ENCODE measurements at regions not wholly inside any gene's neighbourhood (a gene's known extent, or its start where the extent isn't known, plus 50 kb on each side); places are given as distances from the start of the nearest gene placed in this dataset.

DNA sequence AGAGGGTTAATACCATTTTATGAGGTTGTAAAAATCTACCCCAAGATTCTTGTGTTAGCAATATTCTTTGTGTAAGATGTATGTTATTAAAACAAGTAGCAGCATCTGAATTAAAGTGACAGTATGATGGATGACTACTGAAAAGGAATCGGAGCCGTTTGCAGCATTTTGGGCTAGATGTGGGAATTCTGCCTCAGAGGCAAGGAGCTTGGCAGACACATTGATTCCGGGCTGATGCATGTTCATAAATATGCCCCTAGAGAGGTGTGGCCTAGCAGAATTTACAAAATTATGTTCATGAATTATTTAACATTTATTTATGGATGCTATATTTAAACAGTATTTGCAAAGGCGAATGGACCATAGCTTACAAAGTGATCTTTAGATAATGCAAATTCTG, 389.0 kb upstream of the ETAA1 start:
- TF ChIP-seq POLR2A (IDR thresholded peaks at IDR 0.05; ENCODE audit: low read depth) (no peak), EP300 (IDR thresholded peaks at IDR 0.05) (no peak), POLR2AphosphoS5 (IDR thresholded peaks at IDR 0.05) (no peak)
- TF ChIP-seq, protein P1, sequence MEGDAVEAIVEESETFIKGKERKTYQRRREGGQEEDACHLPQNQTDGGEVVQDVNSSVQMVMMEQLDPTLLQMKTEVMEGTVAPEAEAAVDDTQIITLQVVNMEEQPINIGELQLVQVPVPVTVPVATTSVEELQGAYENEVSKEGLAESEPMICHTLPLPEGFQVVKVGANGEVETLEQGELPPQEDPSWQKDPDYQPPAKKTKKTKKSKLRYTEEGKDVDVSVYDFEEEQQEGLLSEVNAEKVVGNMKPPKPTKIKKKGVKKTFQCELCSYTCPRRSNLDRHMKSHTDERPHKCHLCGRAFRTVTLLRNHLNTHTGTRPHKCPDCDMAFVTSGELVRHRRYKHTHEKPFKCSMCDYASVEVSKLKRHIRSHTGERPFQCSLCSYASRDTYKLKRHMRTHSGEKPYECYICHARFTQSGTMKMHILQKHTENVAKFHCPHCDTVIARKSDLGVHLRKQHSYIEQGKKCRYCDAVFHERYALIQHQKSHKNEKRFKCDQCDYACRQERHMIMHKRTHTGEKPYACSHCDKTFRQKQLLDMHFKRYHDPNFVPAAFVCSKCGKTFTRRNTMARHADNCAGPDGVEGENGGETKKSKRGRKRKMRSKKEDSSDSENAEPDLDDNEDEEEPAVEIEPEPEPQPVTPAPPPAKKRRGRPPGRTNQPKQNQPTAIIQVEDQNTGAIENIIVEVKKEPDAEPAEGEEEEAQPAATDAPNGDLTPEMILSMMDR (IDR thresholded peaks at IDR 0.05): no peak
- no peaks in the 10 kb centered on the region for H3K27me3 ChIP-seq
- H3K4me3 ChIP-seq: no peak overlapping the region
- intact Hi-C loops (cut with DNase I): no loop called here
- no peaks in the 10 kb centered on the region for H3K9me3 ChIP-seq
- 51% methylated on average over 4 of the region's 4 CpGs for WGBS
- no peak for DNase-seq (ENCODE audit: extremely low spot score)
- H3K4me1 ChIP-seq: no peaks in the 10 kb centered on the region
- no peaks in the 10 kb centered on the region for H3K36me3 ChIP-seq
- no peak overlapping the region for H3K27ac ChIP-seq (replicated peaks in 1 of 4)

DNA sequence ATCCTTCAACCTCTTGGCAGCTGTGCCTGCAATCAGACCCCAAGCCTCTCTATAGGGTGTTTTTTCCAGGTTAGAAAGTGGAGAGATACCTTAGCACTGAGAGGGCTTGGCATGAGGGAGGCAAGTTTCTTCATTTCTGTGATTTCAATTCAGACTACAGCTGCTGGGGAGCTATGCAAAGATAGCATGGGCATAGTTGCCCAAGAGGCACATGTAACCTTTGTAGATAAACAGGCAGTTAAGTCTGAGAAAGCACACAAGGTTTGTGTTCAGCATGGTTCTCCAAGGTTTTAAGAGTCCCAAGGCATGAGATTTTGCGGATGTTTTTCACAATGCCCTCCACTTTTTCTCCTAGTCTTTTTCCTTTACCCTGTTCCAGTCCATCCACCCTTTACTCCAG, 385.0 kb upstream of the ETAA1 start:
- 96% methylated on average over 1 of the region's 1 CpG for WGBS
- intact Hi-C loops (cut with DNase I): no loop called here
- DNase-seq (ENCODE audit: extremely low spot score): no peak

DNA sequence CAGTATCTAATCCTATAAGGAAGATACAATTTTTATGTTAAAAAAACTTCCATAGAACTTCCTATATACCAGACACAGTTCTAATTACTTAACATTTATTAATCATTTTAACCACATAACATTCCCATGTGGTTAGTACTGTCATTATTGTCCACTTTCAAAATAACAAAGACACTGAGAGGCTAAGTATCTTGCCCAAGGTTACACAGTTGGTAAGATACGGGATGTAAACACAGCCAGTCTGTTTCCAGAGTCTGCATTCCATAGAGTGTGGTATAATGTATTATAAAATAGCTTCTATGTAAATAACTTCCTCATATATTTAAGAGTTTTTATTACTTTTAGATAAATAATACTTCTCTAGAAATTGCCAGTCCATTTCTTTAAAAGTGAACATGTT, 383.3 kb upstream of the ETAA1 start:
- DNase-seq (ENCODE audit: extremely low spot score): no peak
- no peaks in the 10 kb centered on the region for H3K27me3 ChIP-seq
- H3K4me3 ChIP-seq: no peak overlapping the region
- TF ChIP-seq POLR2A (IDR thresholded peaks at IDR 0.05; ENCODE audit: low read depth): no peak
- TF ChIP-seq, protein P1 (IDR thresholded peaks at IDR 0.05): no peak
- intact Hi-C loops (cut with DNase I): no loop called here
- 29% methylated on average over 1 of the region's 1 CpG for WGBS
- no peak overlapping the region for H3K27ac ChIP-seq (replicated peaks in 1 of 4)
- H3K9me3 ChIP-seq: no peaks in the 10 kb centered on the region
- no peaks in the 10 kb centered on the region for H3K36me3 ChIP-seq
- no peaks in the 10 kb centered on the region for H3K4me1 ChIP-seq

More for the DNA sequence above, 385.0 kb upstream of the ETAA1 start:
- no peaks in the 10 kb centered on the region for H3K36me3 ChIP-seq
- H3K9me3 ChIP-seq: no peaks in the 10 kb centered on the region
- H3K4me3 ChIP-seq: no peak overlapping the region
- no peaks in the 10 kb centered on the region for H3K4me1 ChIP-seq
- H3K27me3 ChIP-seq: no peaks in the 10 kb centered on the region
- TF ChIP-seq EP300 (IDR thresholded peaks at IDR 0.05): no peak
- TF ChIP-seq POLR2A (IDR thresholded peaks at IDR 0.05; ENCODE audit: low read depth): no peak
- no peak for TF ChIP-seq POLR2AphosphoS5 (IDR thresholded peaks at IDR 0.05)
- TF ChIP-seq, protein P1 (IDR thresholded peaks at IDR 0.05): no peak
- no peak overlapping the region for H3K27ac ChIP-seq (replicated peaks in 1 of 4)

DNA sequence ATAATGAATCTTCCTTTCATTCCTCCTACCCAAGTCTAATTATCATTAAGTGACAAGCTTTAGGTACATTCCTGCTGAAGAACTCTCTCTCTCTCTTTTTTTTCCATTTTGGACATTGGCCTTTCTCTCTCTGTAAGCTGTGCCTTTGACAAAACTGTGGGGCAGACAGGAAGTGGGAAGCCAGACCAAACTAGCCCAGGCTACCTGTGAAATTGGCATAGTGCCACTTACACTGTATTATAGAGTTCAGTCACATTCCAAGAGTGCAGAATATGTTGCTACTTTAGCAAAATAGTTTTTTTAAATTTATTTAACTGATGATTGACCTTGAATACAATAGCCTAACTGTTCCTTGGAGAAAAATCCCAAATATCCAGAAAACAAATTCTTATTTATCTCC, 381.5 kb upstream of the ETAA1 start:
- intact Hi-C loops (cut with DNase I): no loop called here
- Histone ChIP-seq H3K9me3 (no peaks in the 10 kb centered on the region), H3K4me1 (no peaks in the 10 kb centered on the region), H3K4me3 (no peak overlapping the region), H3K27ac (replicated peaks in 1 of 4) (no peak overlapping the region), H3K36me3 (no peaks in the 10 kb centered on the region), H3K27me3 (no peaks in the 10 kb centered on the region)
- TF ChIP-seq EP300 (IDR thresholded peaks at IDR 0.05) (no peak), POLR2AphosphoS5 (IDR thresholded peaks at IDR 0.05) (no peak), POLR2A (IDR thresholded peaks at IDR 0.05; ENCODE audit: low read depth) (no peak)
- TF ChIP-seq, protein P1 (IDR thresholded peaks at IDR 0.05): no peak
- no peak for DNase-seq (ENCODE audit: extremely low spot score)

DNA sequence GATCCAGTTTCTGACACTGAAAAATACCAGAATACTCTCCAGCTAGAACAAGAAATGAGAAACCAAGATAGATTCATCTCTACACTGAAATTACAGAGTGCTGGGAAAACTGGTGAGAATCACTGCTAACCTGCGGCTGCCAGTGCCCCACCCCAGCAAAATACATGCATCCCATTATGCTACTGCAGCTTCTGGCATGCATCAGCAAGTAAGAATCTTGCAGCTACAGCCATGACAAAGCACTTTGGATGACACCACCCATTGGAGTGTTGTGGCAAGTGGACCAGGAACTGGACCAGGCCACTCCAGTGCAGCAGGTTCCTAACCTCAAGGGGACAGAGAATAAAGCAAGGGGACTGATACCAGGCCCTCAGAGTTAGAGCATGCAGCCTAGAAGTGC, 378.8 kb upstream of the ETAA1 start:
- no CpG with 5 or more reads among the region's 1 CpG for WGBS
- Histone ChIP-seq H3K27ac (replicated peaks in 1 of 4) (no peak overlapping the region), H3K36me3 (no peaks in the 10 kb centered on the region), H3K27me3 (no peaks in the 10 kb centered on the region), H3K4me3 (no peak overlapping the region), H3K9me3 (no peaks in the 10 kb centered on the region), H3K4me1 (no peaks in the 10 kb centered on the region)
- DNase-seq (ENCODE audit: extremely low spot score): no peak
- intact Hi-C loops (cut with DNase I): no loop called here
- TF ChIP-seq, protein P1 (IDR thresholded peaks at IDR 0.05): no peak
- TF ChIP-seq POLR2AphosphoS5 (IDR thresholded peaks at IDR 0.05): no peak
- TF ChIP-seq POLR2A (IDR thresholded peaks at IDR 0.05; ENCODE audit: low read depth): no peak
- no peak for TF ChIP-seq EP300 (IDR thresholded peaks at IDR 0.05)

Data from esophagus muscularis mucosa (tissue), 4 donors.